ENCODE measurements at regions not wholly inside any gene's neighbourhood (a gene's known extent, or its start where the extent isn't known, plus 50 kb on each side); places are given as distances from the start of the nearest gene placed in this dataset.

DNA sequence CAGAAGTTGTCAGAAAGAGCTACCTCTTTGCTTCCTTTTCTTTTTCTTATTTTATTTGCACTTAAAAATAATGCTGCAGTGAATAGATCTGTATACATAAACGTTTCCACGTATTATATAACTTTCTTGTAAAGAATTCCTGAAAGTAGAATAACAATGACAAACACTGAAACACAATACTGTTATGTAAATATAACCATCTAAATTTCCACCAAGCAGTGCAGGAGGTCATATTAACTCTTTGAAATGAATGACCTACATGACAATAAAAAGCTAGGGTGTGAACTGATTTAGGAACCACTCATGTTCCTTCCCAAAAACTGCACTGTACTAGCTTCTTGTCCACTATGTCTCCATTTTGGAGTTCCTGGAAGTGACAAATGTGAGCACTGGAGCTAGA, 85.8 kb downstream of the COX18 start:
- TF ChIP-seq CTCF (IDR thresholded peaks at IDR 0.05; ENCODE audit: insufficient read depth, low read length, poor library complexity, severe bottlenecking) = no peak
- no peak for TF ChIP-seq EZH2phosphoT487 (conservative IDR thresholded peaks at IDR 0.05; ENCODE audit: low read length)

Measured in SU-DHL-6 (cell line).